Spinal cord (tissue), 9 donors: ENCODE measurements at regions not wholly inside any gene's neighbourhood (a gene's known extent, or its start where the extent isn't known, plus 50 kb on each side); places are given as distances from the start of the nearest gene placed in this dataset.

Experiments
- DNase-seq, 6 donors: peaks; one replicate each; pipeline versions ENCODE4 v3.0.0 to v3.0.0-alpha.2; 2013 to 2015; ENCODE audit warnings: low spot score in 6 of 6, low read depth in 4 of 6
- H3K27ac ChIP-seq: one replicate; pipeline ENCODE4 v1.5.1; 2013; ENCODE audit warnings: low read depth, low read length, control low read depth
- H3K27me3 ChIP-seq: one replicate; pipeline ENCODE4 v1.6.1; 2013; ENCODE audit warnings: low read length; ENCODE audit not compliant: control insufficient read depth, insufficient read depth
- H3K36me3 ChIP-seq: one replicate; pipeline ENCODE4 v1.6.1; 2013; ENCODE audit warnings: low read length; ENCODE audit not compliant: control insufficient read depth, insufficient read depth
- H3K4me1 ChIP-seq: one replicate; pipeline ENCODE4 v1.6.1; 2013; ENCODE audit warnings: low read length; ENCODE audit not compliant: control insufficient read depth, insufficient read depth
- H3K4me3 ChIP-seq: one replicate; pipeline ENCODE4 v1.5.1; 2013; ENCODE audit warnings: low read depth, low read length, control low read depth
- H3K9me3 ChIP-seq: one replicate; pipeline ENCODE4 v1.6.1; 2013; ENCODE audit warnings: low read length; ENCODE audit not compliant: control insufficient read depth, insufficient read depth
- WGBS: methylation state at CpG from one replicate; pipeline ENCODE4 v1.1.5; 2013; ENCODE audit warnings: missing lambda C conversion rate; ENCODE audit not compliant: insufficient coverage; 5-methylcytosine and 5-hydroxymethylcytosine counted together
- donor health status: healthy.

- DNase-seq, result no peak
- 62% methylated on average over 2 of the region's 2 CpGs for WGBS
- Histone ChIP-seq H3K27me3 (no peaks in the 10 kb centered on the region), H3K27ac (no peak overlapping the region), H3K9me3 (no peaks in the 10 kb centered on the region), H3K4me3 (no peak overlapping the region), H3K4me1 (no peaks in the 10 kb centered on the region), H3K36me3 (no peaks in the 10 kb centered on the region)
These were observed 217.9 kb upstream of the RND3 start for GRCh38 chr2:150705357-150705756.

GRCh38 chr2:150702791-150703190 lies 215.3 kb upstream of the RND3 start:
- no CpG with 5 or more reads among the region's 2 CpGs for WGBS
- Histone ChIP-seq H3K9me3 (no peaks in the 10 kb centered on the region), H3K36me3 (no peaks in the 10 kb centered on the region), H3K4me3 (no peak overlapping the region), H3K27ac (no peak overlapping the region), H3K27me3 (no peaks in the 10 kb centered on the region), H3K4me1 (no peaks in the 10 kb centered on the region)
- DNase-seq, result no peak

- Histone ChIP-seq H3K27me3 (no peaks in the 10 kb centered on the region), H3K36me3 (no peaks in the 10 kb centered on the region), H3K4me1 (no peaks in the 10 kb centered on the region), H3K9me3 (no peaks in the 10 kb centered on the region), H3K4me3 (no peak overlapping the region), H3K27ac (no peak overlapping the region)
- DNase-seq, result peak in 1 of 6 donors; percentile 74
- WGBS, result no CpG with 5 or more reads among the region's 5 CpGs
These were observed 213.5 kb upstream of the RND3 start for GRCh38 chr2:150700666-150701580.

- no peaks in the 10 kb centered on the region for H3K27me3 ChIP-seq
- no peaks in the 10 kb centered on the region for H3K9me3 ChIP-seq
- no peak overlapping the region for H3K4me3 ChIP-seq
- no peaks in the 10 kb centered on the region for H3K4me1 ChIP-seq
- WGBS, result no CpG with 5 or more reads among the region's 1 CpG
- no peaks in the 10 kb centered on the region for H3K36me3 ChIP-seq
- DNase-seq, result no peak
- H3K27ac ChIP-seq, result no peak overlapping the region
These were observed 211.8 kb upstream of the RND3 start for GRCh38 chr2:150699218-150699617.

GRCh38 chr2:150698016-150698661 lies 210.7 kb upstream of the RND3 start:
- H3K4me1 ChIP-seq, result no peaks in the 10 kb centered on the region
- H3K27ac ChIP-seq, result no peak overlapping the region
- no peaks in the 10 kb centered on the region for H3K36me3 ChIP-seq
- no peaks in the 10 kb centered on the region for H3K9me3 ChIP-seq
- H3K4me3 ChIP-seq, result no peak overlapping the region
- H3K27me3 ChIP-seq, result no peaks in the 10 kb centered on the region
- 83% methylated on average over 2 of the region's 2 CpGs for WGBS
- no peak for DNase-seq

- peak in 1 of 6 donors; percentile 25 for DNase-seq
- Histone ChIP-seq H3K27me3 (no peaks in the 10 kb centered on the region), H3K36me3 (no peaks in the 10 kb centered on the region), H3K9me3 (no peaks in the 10 kb centered on the region), H3K27ac (no peak overlapping the region), H3K4me3 (no peak overlapping the region), H3K4me1 (no peaks in the 10 kb centered on the region)
- 63% methylated on average over 1 of the region's 2 CpGs for WGBS
These were observed 210.1 kb upstream of the RND3 start for GRCh38 chr2:150697596-150697995.

- Histone ChIP-seq H3K4me3 (no peak overlapping the region), H3K27ac (no peak overlapping the region), H3K4me1 (no peaks in the 10 kb centered on the region), H3K36me3 (no peaks in the 10 kb centered on the region), H3K9me3 (no peaks in the 10 kb centered on the region), H3K27me3 (no peaks in the 10 kb centered on the region)
- WGBS, result 100% methylated on average over 1 of the region's 3 CpGs
- no peak for DNase-seq
These were observed 208.1 kb upstream of the RND3 start for GRCh38 chr2:150695451-150696135.

- no peak overlapping the region for H3K4me3 ChIP-seq
- no peaks in the 10 kb centered on the region for H3K4me1 ChIP-seq
- H3K27me3 ChIP-seq, result no peaks in the 10 kb centered on the region
- 100% methylated on average over 2 of the region's 2 CpGs for WGBS
- no peaks in the 10 kb centered on the region for H3K36me3 ChIP-seq
- no peak overlapping the region for H3K27ac ChIP-seq
- DNase-seq, result no peak
- H3K9me3 ChIP-seq, result no peaks in the 10 kb centered on the region
These were observed 206.1 kb upstream of the RND3 start for GRCh38 chr2:150693556-150693955.

- no peak for DNase-seq
- Histone ChIP-seq H3K27me3 (no peaks in the 10 kb centered on the region), H3K4me1 (no peaks in the 10 kb centered on the region), H3K36me3 (no peaks in the 10 kb centered on the region), H3K27ac (no peak overlapping the region), H3K4me3 (no peak overlapping the region), H3K9me3 (no peaks in the 10 kb centered on the region)
- no CpG with 5 or more reads among the region's 1 CpG for WGBS
These were observed 203.4 kb upstream of the RND3 start for GRCh38 chr2:150690870-150691269.
